Left forelimb (tissue), 1 donor: ENCODE measurements at regions not wholly inside any gene's neighbourhood (a gene's known extent, or its start where the extent isn't known, plus 50 kb on each side); places are given as distances from the start of the nearest gene placed in this dataset.

Experiments used
- DNase-seq: peaks from one replicate; pipeline ENCODE4 v3.0.0-alpha.2; 2018; ENCODE audit warnings: low spot score

DNA sequence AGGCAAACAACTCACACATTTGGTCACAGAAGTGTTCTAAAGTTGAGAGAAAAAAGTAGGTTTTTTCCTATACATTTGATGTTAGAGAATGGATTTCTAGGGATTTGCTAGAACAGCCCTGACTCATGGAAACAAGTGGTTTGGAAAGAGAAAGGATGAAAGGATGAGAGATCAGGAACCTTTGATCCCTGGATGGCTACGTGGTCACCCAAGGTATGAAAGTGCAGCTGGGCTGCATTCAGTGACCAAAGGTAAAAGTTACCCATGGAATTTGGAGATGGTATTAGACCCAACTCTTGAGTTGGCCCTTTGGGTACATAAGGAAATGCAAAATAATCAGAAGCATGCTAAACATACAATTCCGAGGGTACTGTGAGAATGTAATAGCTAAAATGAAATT, 61.3 kb upstream of the SPIN1 start:
- no peak for DNase-seq

DNA sequence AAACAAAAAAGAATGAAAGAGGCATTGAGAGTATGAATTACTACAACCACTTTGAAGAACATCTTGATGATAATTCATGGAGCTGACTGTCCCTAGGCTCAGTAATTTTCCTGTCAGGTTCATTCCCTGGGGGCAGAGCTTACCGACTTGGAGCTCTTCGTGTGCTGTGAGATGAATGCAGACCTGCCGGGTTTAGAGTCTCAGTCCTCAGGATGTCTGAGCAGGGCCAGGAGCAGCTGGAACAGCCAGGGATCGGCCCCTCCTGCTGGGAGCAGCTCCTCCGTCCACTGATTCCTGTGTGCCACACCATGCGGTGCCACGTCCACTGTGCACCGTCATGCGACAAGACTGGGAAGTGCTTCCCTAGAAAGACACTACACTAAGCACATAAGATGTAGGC, 62.2 kb upstream of the SPIN1 start:
- no peak for DNase-seq

DNA sequence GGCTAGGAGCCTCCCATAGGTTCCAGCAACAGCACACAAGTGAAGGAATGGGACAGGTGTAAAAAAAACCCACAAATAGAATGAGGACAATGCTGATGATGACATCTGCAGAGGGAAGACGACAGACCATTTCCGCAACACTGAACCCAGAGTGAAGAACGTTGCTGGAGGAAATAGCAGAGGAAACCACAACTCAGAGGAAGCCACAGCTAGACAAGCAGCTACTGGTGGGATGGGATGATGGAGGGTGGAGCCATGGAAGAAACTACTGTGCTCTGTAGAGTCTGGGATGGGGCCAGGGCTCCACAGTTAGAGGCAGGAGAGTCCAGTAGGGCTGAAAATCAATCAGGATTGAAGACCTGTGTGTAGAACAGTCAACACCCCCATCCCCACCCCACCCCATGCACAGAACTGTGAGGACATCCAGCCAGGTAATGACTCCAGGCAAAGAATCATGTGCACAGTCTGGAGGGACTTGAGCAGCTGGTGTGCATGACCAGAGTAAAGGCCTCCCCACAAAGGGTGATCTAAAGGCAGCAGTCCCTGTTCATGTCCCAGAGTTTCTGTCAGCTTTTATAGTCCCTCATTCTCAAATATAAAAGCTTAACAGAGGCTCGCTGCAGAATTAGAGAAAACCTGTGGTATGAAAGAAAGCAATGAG, 65.2 kb upstream of the SPIN1 start:
- DNase-seq: no peak

DNA sequence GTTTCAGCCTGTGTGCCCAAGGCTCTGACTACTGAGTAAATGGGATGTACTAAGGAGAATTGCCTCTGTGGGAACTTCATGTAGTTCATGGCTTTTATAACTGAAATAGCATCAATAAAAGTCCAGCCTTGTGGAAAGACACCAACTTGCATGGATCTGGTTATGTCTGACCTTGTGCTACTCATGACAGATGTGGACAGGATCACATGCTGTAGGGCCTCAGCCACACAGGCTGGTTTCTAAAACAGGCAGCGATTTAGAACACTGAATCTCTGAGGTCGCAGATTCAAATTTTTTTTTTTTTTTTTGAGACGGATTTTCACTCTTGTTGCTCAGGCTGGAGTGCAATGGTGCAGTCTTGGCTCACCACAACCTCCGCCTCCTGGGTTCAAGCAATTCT, 66.5 kb upstream of the SPIN1 start:
- no peak for DNase-seq

DNA sequence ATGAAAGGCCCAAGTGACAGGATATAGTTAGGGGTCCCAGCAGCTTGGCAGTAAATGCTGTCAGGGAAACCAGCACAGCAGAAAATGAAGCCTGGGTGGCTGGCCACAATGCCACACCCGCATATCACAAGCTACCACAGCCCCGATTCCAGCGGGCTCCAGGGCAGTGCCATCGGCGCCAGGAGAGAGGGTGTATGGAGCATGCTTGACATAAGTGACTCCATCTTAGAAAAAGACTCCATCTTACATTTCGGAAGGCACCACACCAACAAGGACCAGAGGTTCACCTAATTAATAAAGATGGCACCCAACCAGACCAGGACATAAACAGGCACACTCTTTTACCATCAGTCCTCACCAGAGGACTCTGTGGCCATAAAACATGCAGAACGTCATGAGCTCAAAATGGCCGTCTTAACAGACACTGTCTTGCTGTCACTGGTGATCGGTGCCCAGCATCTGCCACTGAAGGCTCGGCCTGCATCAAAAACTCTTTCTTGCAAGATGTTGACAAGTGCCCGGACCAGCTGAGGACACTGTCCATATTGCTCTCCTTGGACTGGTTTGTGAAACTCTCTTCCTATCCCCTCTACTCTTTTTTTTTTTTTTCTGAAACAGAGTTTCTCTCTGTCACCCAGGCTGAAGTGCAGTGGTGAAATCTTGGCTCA, 67.4 kb upstream of the SPIN1 start:
- no peak for DNase-seq

DNA sequence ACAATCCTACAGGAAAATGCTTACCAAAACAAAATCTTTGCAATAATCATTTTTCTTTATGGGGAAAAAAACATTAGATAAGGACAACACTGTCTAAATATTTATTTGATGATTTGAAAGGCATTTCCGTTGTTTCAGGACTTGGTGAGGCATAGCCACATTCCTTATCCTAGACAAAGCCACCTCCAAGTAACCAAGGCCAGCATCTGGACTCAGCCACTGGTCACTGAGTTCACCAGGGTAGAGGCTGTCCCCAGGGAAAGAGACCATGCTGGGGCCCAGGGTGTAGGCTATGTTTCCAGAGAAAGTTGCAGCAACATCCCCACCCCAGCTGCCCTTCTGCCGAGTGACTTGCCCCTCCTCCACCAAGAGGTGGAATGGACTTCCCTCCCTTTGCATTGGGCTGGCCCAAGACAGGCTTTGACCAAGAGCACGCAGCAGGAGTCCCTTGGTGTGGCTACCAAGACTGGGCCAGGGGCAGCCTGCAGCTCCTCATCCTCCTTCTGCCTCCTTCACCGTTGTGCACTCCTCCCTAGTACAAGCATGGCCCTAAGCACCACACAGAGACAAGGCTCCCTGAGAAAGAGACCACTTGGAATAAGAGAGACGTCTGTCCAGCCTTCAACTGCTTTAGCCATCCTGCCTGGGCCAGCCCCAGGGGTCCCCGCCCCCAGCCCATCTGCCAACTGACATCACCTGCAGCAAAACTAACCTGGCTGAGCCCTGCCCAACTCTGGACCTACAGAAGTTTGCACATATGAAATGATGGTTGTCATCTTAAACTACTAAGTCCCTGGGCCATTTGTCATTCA, 68.1 kb upstream of the SPIN1 start:
- DNase-seq: no peak

DNA sequence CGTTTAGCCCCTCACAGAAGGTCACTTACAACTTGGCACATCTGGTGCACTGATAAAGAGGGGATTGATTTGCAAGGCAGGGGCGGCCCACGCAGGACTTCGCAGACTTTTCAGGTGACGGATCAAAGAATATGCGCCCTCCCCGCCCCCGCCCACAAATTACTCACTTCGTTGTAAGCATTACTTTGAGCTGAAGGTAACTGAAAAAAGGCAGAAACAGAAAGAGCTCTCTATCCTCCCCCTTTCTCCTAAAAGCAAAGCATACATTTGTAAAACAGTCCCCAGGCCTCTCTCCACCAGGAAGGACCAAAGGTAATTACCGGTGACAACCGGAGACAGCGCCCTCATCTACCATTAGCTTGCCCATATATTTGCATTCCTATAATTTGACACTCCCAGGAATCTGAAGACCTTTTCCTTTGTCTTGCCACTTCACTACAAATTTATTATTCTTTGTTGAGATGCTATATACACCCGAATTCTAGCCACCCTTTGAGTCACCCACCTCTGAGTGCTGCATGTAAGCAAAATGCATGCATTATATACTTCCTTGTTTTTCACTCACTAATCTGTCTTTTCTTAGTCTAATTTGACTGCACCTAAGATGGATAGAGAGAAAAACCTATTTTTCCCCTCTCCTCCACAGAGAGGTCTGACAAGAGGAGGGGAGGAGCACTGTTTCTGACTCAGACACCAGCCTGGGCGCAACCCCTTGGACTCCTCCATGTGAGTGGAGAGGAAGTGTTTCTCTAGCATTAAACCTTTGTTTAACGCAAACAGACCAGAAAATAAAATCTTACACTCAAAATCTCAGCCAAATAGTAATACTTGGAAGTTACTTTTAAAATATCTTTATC, 74.7 kb upstream of the SPIN1 start:
- DNase-seq: no peak

DNA sequence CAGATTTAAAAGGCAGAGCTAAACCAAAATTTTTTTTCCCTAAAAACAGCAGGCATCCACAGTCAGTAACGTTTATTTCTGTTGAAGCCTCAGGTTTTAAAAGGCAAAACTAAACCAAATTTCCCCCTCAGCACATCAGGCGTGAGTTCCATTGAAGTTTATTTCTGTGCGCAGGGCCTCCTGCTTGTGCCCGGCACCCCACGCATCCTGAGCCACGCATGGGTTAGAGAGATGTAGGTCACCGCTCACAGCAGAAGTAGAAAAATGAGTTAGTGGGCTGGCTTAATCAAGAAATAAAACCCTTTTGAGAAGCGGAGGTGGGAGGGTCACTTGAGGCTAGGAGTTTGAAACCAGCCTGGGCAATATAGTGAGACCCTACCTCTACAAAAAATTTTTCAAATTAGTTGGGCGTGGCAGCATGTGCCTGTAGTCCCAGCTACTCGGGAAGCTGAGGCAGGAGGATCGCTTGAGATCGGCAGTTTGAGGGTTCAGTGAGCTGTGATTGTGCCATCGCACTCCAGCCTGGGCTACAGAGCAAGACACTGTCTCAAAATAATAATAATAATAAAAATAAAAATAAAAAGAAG, 75.6 kb upstream of the SPIN1 start:
- DNase-seq: no peak

DNA sequence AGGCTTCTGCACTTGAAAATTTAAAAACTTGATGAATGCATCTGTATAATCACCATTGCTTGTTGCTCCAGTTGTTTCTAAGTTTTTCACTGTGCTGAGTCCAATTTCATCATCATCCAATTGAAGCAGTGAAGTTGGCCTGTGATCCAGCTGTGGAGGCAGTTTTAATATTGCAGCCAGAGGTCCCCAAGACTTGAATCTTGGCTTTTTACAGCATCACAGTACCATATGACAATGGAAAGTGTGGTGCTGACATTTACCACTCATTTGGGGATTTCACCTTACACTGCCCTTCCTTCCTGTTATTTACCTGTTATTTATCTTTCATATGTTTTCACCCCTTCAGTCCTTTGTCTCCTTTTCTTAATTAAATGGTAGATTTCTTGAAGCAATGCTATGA, 76.2 kb upstream of the SPIN1 start:
- no peak for DNase-seq

DNA sequence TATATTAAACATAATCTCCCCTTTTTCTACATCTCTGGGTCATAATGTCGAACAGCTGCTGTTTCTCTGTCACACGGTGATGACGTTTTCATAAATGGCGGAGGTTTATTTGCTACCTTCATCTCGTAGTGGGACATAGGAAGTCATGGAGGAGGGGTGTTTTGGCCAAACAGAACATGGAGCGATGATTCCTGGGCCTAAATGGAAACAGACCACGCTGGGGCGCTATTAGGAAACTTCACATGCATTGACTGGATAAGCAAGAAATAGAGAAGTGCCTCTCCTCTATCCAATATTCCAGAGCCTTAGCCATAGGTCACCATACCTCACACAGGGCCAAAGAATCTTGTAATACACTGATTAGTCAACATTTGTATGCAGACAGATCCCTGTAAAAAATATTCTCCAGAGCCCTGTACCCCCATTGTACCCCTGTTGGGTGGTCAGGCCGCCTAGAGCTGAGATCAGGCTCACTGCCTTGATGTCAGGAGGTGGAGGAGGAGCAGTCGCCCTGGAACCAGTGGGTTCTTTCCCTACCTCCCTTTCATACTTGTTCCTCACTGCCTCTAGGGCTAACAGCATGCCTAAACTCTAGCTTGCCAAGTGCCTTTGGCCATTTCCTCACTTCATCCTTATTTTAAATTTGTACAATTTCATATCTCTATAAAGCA, 77.8 kb upstream of the SPIN1 start:
- no peak for DNase-seq

DNA sequence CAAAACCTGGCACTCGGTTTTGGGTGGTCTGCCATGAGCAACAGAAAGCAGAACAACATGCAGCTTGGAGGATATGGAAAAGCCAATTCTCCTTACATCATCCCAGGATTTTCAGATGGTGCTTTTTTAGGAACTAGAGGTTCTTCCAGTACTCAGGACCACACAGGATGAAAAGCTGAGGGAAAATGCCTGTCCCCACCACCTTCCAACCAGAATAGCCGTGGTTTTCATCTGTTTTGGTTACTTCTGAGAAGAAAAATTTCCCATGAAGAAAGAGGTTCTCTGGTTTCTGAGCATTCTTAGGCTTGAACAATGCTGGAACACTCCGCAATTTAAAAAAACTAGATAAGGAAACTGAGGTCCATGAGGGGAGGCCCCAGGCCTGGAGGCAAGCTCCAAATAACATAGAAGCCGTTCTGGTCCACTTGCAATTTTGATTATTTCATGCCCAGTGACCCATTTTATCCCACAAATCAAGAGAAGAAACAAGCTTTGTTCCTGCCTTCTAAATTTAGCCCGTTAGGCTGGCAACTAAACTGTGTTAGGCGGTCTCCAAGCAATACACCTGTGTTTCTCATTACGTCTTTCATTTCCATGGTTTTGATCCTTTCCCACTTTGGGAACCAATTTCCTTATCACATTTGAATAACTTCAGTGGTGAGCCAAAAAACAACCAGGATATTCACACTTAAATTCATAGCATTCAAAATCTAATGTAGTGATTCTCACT, 79.2 kb upstream of the SPIN1 start:
- no peak for DNase-seq

DNA sequence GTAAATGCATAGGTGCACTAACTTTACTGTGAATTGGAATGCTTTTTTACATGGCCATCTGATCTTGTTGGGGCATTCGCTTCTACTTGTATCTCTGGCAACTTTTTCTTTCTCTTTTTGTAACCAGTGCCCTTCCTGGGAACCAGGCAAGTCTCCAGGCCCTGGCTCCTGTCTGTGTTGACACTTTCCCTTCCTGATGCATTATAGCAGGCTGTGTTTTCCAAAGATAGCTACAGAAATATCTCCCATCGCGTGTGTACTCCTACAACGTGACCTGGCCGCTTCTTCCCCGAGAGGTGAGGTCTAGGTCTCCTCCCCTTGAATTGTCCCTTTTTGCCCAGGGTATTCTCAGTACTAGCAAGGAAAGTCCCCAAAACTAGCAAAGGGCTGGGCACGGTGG, 81.1 kb upstream of the SPIN1 start:
- DNase-seq: no peak

DNA sequence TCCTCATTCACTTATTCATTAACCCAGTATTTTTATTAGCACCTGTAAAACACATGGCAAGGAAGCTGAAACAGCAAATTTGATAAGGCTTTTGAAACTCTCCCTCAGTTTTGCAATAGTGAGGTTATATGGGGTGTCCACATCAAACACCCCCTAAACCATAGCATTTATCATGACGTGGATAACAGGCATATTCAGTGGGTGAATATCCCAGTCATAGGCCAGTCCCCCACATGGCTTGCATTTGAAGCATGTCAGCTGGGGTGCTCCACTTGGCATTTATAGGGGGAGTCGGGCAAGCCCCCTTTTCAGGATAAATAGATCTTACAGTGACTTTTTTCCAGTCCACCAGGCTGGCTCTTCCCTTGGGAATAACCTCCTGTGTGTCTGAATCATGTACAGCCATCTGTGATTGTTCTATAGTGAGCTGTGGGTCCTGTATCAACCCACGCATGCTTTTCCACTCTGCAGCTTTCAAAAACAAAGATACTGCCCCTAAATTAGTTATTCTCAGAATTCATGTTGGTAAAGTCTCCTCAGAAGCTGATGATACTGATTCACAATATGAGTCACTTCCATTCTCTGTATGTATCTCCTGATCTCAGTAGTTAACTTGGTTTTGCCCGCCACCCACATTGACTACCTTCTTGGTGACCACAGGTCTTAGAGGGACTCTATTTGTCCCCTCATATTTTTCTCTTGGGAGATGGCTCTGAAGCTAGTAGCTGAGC, 84.4 kb upstream of the SPIN1 start:
- DNase-seq: no peak

DNA sequence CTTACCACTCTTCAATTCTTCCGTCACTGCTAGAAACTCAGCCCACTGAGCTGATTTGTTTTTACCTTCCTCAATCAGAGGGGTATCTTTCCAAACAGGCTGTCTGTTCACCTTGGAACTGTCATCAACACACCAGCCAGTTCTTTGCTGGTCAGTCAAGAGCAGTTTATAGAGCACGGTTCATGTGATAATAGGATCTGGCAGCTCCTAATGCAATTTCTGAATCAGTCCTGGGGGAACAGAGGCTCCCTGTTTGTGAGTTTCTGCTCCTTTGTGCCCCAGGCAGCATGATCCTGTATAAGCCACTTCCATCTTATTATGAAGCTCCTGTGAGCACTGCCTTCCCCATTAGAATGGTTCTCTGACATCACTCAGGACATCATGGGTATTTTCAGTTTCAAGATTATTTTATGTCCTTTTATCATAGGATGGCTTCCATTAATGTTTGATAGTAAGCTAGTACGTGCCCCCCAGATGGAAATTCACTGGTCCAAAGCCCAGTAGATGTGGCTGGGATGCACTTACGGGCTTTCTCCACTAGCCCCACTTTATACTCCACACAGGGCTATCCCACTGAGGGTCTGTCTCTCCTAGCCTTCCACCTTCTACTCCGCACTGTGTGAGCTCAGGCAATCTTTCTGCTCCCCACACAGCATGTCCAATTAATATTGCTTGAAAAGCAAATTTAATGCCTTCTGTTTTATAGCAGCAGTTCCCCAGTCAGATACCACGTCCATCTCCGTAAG, 85.5 kb upstream of the SPIN1 start:
- DNase-seq: no peak

DNA sequence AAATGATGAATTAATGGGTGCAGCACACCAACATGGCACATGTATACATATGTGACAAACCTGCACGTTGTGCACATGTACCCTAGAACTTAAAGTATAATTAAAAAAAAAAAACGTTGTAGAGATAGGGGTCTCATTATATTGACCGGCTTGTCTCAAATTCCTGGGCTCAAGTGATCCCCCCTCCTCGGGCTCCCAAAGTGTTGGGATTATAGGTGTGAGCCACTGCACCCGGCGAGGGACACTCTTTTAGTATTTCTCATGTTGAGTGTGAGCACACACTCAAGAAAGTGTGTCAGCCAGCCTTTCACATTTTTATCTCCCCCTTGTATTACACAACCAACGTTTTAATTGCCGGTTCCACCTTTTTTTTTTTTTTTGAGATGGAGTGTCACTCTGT, 87.7 kb upstream of the SPIN1 start:
- no peak for DNase-seq

DNA sequence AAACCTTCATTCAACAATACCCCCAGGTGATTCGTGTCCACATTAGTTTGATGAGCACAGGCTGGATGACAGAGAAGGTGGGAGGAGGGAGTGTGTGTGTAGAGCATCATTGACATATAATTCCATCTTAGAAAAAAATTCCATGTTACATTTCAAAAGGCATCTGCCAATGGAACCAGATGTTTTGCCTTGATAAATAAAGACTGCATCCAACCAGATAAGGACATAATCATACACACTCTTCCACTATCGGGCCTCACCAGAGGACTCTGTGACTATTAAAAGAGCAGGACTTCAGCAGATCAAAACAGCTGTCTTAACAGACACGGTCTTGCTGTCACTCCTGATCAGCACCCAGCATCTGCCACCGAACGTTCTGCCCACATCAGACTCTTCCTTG, 96.4 kb upstream of the SPIN1 start:
- DNase-seq: no peak

DNA sequence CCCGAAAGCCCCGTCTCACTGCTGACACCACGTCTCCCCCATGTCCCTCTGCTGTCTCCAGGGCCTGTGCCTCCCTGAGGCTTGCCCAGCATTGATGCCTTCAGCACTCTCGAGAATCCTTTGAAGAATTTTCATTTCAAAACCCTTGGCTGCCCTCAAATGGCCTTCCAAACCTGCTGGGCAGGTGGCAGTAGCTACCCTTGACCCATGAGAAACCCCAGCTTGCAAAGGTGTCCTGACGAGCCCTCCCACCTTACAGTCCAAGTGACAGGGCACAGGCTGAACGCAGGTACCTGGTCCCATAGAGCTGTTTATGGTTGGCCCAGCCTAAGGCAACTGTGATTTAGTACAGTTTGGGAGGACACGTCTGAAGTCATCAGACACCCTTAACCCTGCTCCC, 97.2 kb upstream of the SPIN1 start:
- DNase-seq: no peak

DNA sequence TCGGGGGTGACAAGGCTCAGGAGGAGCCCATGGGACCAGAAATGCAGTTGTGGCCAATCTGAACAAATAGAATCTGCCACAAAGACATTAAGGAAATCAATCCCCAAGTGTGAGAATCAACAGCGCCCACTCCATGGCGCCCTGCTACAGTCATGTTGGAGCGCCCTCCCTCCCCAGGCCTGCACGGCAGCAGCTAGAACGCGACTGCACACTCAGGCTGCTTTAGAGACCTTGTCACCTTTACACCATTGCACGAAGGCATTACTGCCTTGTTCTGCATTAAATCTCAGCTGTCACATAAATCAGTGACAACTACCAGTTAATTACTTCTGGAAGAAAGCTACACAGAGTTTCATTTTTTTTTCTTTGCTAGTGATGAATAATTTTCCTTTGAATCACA, 98.7 kb upstream of the SPIN1 start:
- no peak for DNase-seq

DNA sequence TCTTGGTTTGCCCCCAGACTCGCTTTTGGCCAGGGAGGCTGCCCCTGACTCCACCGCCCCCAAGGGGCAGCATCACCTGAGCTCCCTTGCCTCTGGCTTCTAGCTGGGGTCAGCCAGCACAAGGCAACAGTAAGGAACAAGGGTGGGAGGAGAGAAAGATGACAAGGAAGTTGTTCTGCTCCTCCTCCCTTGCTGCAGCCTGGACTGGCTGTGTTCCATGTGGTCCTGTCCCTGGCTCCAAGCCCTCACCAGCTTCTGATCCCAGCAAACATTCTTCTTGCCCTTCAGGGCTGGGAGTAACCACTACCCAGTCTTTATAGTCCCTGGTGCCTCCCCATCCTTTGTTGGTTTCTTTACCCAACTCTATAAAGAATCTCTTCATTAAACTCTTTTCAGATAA, 100.3 kb upstream of the SPIN1 start:
- DNase-seq: no peak
